ENCODE measurements at regions not wholly inside any gene's neighbourhood (a gene's known extent, or its start where the extent isn't known, plus 50 kb on each side); places are given as distances from the start of the nearest gene placed in this dataset.

- Histone ChIP-seq H3K4me1 (ENCODE audit: insufficient read depth, low read length) (no peaks in the 10 kb centered on the region), H3K4me3 (ENCODE audit: insufficient read depth, low read depth, low read length) (no peak overlapping the region), H3K9me3 (ENCODE audit: insufficient read depth, low read depth, low read length) (peaks cover 4% of the 10 kb centered on the region), H3K79me2 (ENCODE audit: insufficient read depth, low read length) (no peaks in the 10 kb centered on the region), H2AFZ (ENCODE audit: low read depth, low read length) (no peak overlapping the region), H3K4me2 (ENCODE audit: low read length) (no peak overlapping the region), H3K27ac (ENCODE audit: low read depth, low read length) (no peak overlapping the region), H3K36me3 (ENCODE audit: insufficient read depth, low read length) (no peaks in the 10 kb centered on the region), H4K20me1 (ENCODE audit: insufficient read depth, low read length) (no peaks in the 10 kb centered on the region), H3K27me3 (ENCODE audit: insufficient read depth, low read length) (no peaks in the 10 kb centered on the region), H3K9ac (ENCODE audit: low read length) (no peak overlapping the region)
- peaks cover 8% of the 10 kb centered on the region for H3K9me3 Mint-ChIP-seq (ENCODE audit: unreplicated experiment)
- H3K4me3 Mint-ChIP-seq (ENCODE audit: unreplicated experiment), result no peak overlapping the region
- FAIRE-seq, result no peak
- no peaks in the 10 kb centered on the region for H3K4me1 Mint-ChIP-seq (ENCODE audit: low read depth, unreplicated experiment)
- H3K27me3 Mint-ChIP-seq (ENCODE audit: low read depth, unreplicated experiment), result peaks cover 2% of the 10 kb centered on the region
- peaks cover 3% of the 10 kb centered on the region for H3K36me3 Mint-ChIP-seq (ENCODE audit: low read depth, unreplicated experiment)
- DNase-seq (ENCODE audit: low read depth), result no peak
- H3K27ac Mint-ChIP-seq (ENCODE audit: unreplicated experiment), result no peak overlapping the region
- no peak for TF ChIP-seq EZH2 (IDR thresholded peaks at IDR 0.05; ENCODE audit: insufficient read depth, low read length)
Observed at GRCh38 chr14:96959992-96960391, 162.8 kb downstream of the VRK1 start.

GRCh38 chr14:96960598-96961116 lies 163.5 kb downstream of the VRK1 start:
- Histone ChIP-seq H3K27me3 (ENCODE audit: insufficient read depth, low read length) (no peaks in the 10 kb centered on the region), H3K4me2 (ENCODE audit: low read length) (no peak overlapping the region), H3K9me3 (ENCODE audit: insufficient read depth, low read depth, low read length) (peaks cover 4% of the 10 kb centered on the region), H4K20me1 (ENCODE audit: insufficient read depth, low read length) (no peaks in the 10 kb centered on the region), H3K4me3 (ENCODE audit: insufficient read depth, low read depth, low read length) (no peak overlapping the region), H3K79me2 (ENCODE audit: insufficient read depth, low read length) (no peaks in the 10 kb centered on the region), H3K27ac (ENCODE audit: low read depth, low read length) (no peak overlapping the region), H2AFZ (ENCODE audit: low read depth, low read length) (no peak overlapping the region), H3K4me1 (ENCODE audit: insufficient read depth, low read length) (no peaks in the 10 kb centered on the region), H3K36me3 (ENCODE audit: insufficient read depth, low read length) (no peaks in the 10 kb centered on the region), H3K9ac (ENCODE audit: low read length) (no peak overlapping the region)
- Mint-ChIP-seq H3K36me3 (ENCODE audit: low read depth, unreplicated experiment) (peaks cover 3% of the 10 kb centered on the region), H3K4me3 (ENCODE audit: unreplicated experiment) (no peak overlapping the region), H3K4me1 (ENCODE audit: low read depth, unreplicated experiment) (no peaks in the 10 kb centered on the region), H3K27me3 (ENCODE audit: low read depth, unreplicated experiment) (peaks cover 2% of the 10 kb centered on the region), H3K9me3 (ENCODE audit: unreplicated experiment) (peaks cover 8% of the 10 kb centered on the region), H3K27ac (ENCODE audit: unreplicated experiment) (no peak overlapping the region)
- no peak for FAIRE-seq
- DNase-seq (ENCODE audit: low read depth), result no peak
- TF ChIP-seq EZH2 (IDR thresholded peaks at IDR 0.05; ENCODE audit: insufficient read depth, low read length) (no peak), CTCF (IDR thresholded peaks at IDR 0.05; ENCODE audit: insufficient read depth, low read depth, low read length) (no peak)

GRCh38 chr14:96961895-96962294 lies 164.7 kb downstream of the VRK1 start:
- DNase-seq (ENCODE audit: low read depth) (no peak), FAIRE-seq (no peak)
- no peaks in the 10 kb centered on the region for H3K27me3 ChIP-seq (ENCODE audit: insufficient read depth, low read length)
- peaks cover 4% of the 10 kb centered on the region for H3K9me3 ChIP-seq (ENCODE audit: insufficient read depth, low read depth, low read length)
- no peak overlapping the region for H3K4me3 ChIP-seq (ENCODE audit: insufficient read depth, low read depth, low read length)
- H3K36me3 ChIP-seq (ENCODE audit: insufficient read depth, low read length), result no peaks in the 10 kb centered on the region
- H2AFZ ChIP-seq (ENCODE audit: low read depth, low read length), result no peak overlapping the region
- no peaks in the 10 kb centered on the region for H3K4me1 Mint-ChIP-seq (ENCODE audit: low read depth, unreplicated experiment)
- H4K20me1 ChIP-seq (ENCODE audit: insufficient read depth, low read length), result no peaks in the 10 kb centered on the region
- peaks cover 8% of the 10 kb centered on the region for H3K9me3 Mint-ChIP-seq (ENCODE audit: unreplicated experiment)
- H3K79me2 ChIP-seq (ENCODE audit: insufficient read depth, low read length), result no peaks in the 10 kb centered on the region
- no peak overlapping the region for H3K4me3 Mint-ChIP-seq (ENCODE audit: unreplicated experiment)
- H3K27ac Mint-ChIP-seq (ENCODE audit: unreplicated experiment), result no peak overlapping the region
- H3K27ac ChIP-seq (ENCODE audit: low read depth, low read length), result no peak overlapping the region
- no peaks in the 10 kb centered on the region for H3K4me1 ChIP-seq (ENCODE audit: insufficient read depth, low read length)
- H3K9ac ChIP-seq (ENCODE audit: low read length), result no peak overlapping the region
- no peak overlapping the region for H3K4me2 ChIP-seq (ENCODE audit: low read length)
- H3K36me3 Mint-ChIP-seq (ENCODE audit: low read depth, unreplicated experiment), result peaks cover 3% of the 10 kb centered on the region
- no peak for TF ChIP-seq CTCF (IDR thresholded peaks at IDR 0.05; ENCODE audit: insufficient read depth, low read depth, low read length)
- TF ChIP-seq EZH2 (IDR thresholded peaks at IDR 0.05; ENCODE audit: insufficient read depth, low read length), result no peak
- H3K27me3 Mint-ChIP-seq (ENCODE audit: low read depth, unreplicated experiment), result peaks cover 2% of the 10 kb centered on the region

Measured in astrocyte (in vitro differentiated cells and primary cell).